Stimulated activated CD8-positive, alpha-beta memory T cell treated with anti-CD3 and anti-CD28 coated beads, Interleukin-15, amount 100 ng/mL, for 48 hours (primary cell): ENCODE measurements at regions not wholly inside any gene's neighbourhood (a gene's known extent, or its start where the extent isn't known, plus 50 kb on each side); places are given as distances from the start of the nearest gene placed in this dataset.

Source experiments
- DNase-seq, 2 donors: peaks; one replicate each; pipeline ENCODE4 v3.0.0-alpha.2; 2020; ENCODE audit warnings: low read depth in 2 of 2

- no peak for DNase-seq
Measured at GRCh38 chr12:92312463-92312964, 166.9 kb upstream of the BTG1 start.

- DNase-seq, result no peak
Measured at GRCh38 chr12:92304371-92305055, 158.9 kb upstream of the BTG1 start.

GRCh38 chr12:92302041-92302829, 156.6 kb upstream of the BTG1 start:
- DNase-seq, result no peak

- no peak for DNase-seq
Measured at GRCh38 chr12:92301356-92301755, 155.7 kb upstream of the BTG1 start.

GRCh38 chr12:92300777-92301176, 155.1 kb upstream of the BTG1 start:
- no peak for DNase-seq

- no peak for DNase-seq
Measured at GRCh38 chr12:92299744-92300143, 154.1 kb upstream of the BTG1 start.

- no peak for DNase-seq
Measured at GRCh38 chr12:92299344-92299743, 153.7 kb upstream of the BTG1 start.

- DNase-seq, result no peak
Measured at GRCh38 chr12:92297932-92298696, 152.5 kb upstream of the BTG1 start.

GRCh38 chr12:92297405-92297804, 151.8 kb upstream of the BTG1 start:
- DNase-seq, result no peak

GRCh38 chr12:92295523-92295922, 149.9 kb upstream of the BTG1 start:
- DNase-seq, result no peak

GRCh38 chr12:92294676-92295440, 149.2 kb upstream of the BTG1 start:
- DNase-seq, result no peak

GRCh38 chr12:92292016-92292415, 146.4 kb upstream of the BTG1 start:
- DNase-seq, result no peak

- no peak for DNase-seq
Measured at GRCh38 chr12:92290886-92291285, 145.2 kb upstream of the BTG1 start.

GRCh38 chr12:92290350-92290695, 144.7 kb upstream of the BTG1 start:
- DNase-seq, result no peak

GRCh38 chr12:92289629-92290349, 144.1 kb upstream of the BTG1 start:
- no peak for DNase-seq

- no peak for DNase-seq
Measured at GRCh38 chr12:92288561-92288960, 142.9 kb upstream of the BTG1 start.

GRCh38 chr12:92278378-92278828, 132.8 kb upstream of the BTG1 start:
- DNase-seq, result no peak

- no peak for DNase-seq
Measured at GRCh38 chr12:92277795-92278194, 132.1 kb upstream of the BTG1 start.

- DNase-seq, result no peak
Measured at GRCh38 chr12:92276276-92276675, 130.6 kb upstream of the BTG1 start.

GRCh38 chr12:92275443-92276154, 130.0 kb upstream of the BTG1 start:
- DNase-seq, result no peak
